A549 (cell line): ENCODE measurements at regions not wholly inside any gene's neighbourhood (a gene's known extent, or its start where the extent isn't known, plus 50 kb on each side); places are given as distances from the start of the nearest gene placed in this dataset.

Experiments used
- ATAC-seq, 2 experiments: fragments of 200-7000 bp in 1 of 2; fragments of >200 bp in 1 of 2; cut with Nextera tagmentation in 1 of 2; cut with Tn5 transposase in 1 of 2; 3 replicates each; pipeline versions ENCODE4 v1.8.0 to v1.9.1; 2018 to 2020; ENCODE audit warnings: mild to moderate bottlenecking in 1 of 2, moderate library complexity in 1 of 2
- CTCF ChIA-PET: fragments of 300-600 bp; sonication (Branson Sonifier 250); formaldehyde crosslinking; extraction: SDS; loops from one replicate; lab custom pipeline; 2021; ENCODE audit warnings: antibody characterized with exemption, inconsistent platforms; lab: Yijun Ruan, JAX
- POLR2A ChIA-PET: fragments of 350-600 bp; formaldehyde crosslinking; extraction: SDS; loops from one replicate; lab custom pipeline; 2021; ENCODE audit warnings: antibody characterized with exemption, inconsistent platforms; lab: Yijun Ruan, JAX
- DNase-seq, 2 experiments: peaks; one replicate each; pipeline versions ENCODE4 v3.0.0 to v3.0.0-alpha.2; 2011 to 2016; ENCODE audit warnings: low read depth in 1 of 2, low spot score in 1 of 2
- FAIRE-seq: peaks from 2 replicates; lab custom pipeline; 2011; peaks lifted over from hg19 to GRCh38; lab: Jason Lieb, UNC
- H3K27ac ChIP-seq, 2 experiments: fragments of >200 bp; sonication (Bioruptor Twin); formaldehyde crosslinking; 3 replicates each; pipeline ENCODE4 v1.5.1; 2016 to 2017
- H3K4me1 ChIP-seq: fragments of >200 bp; sonication (Bioruptor Twin); formaldehyde crosslinking; 3 replicates; pipeline ENCODE4 v1.6.1; 2016
- H3K4me2 ChIP-seq: fragments of >200 bp; sonication (Bioruptor Twin); formaldehyde crosslinking; 3 replicates; pipeline ENCODE4 v1.6.1; 2016
- H3K4me3 ChIP-seq: fragments of >200 bp; sonication (Bioruptor Twin); formaldehyde crosslinking; 3 replicates; pipeline ENCODE4 v1.5.1; 2016
- H3K9me3 ChIP-seq: fragments of >200 bp; sonication (Bioruptor Twin); formaldehyde crosslinking; 3 replicates; pipeline ENCODE4 v1.6.1; 2016
- CBX2 ChIP-seq: fragments of 200-600 bp; sonication (generic); IDR thresholded peaks from 2 replicates; pipeline ENCODE4 v1.6.1; 2016; ENCODE audit warnings: low read depth, mild to moderate bottlenecking, borderline replicate concordance
- CHD4 ChIP-seq: fragments of 200-600 bp; sonication (generic); IDR thresholded peaks from 2 replicates; pipeline ENCODE4 v1.6.1; 2016; ENCODE audit warnings: antibody characterized with exemption, mild to moderate bottlenecking, borderline replicate concordance
- EHMT2 ChIP-seq: fragments of 200-600 bp; sonication (generic); IDR thresholded peaks from 2 replicates; pipeline ENCODE4 v1.6.1; 2016; ENCODE audit warnings: antibody characterized with exemption, low read depth, mild to moderate bottlenecking, moderate library complexity
- HDAC2 ChIP-seq: fragments of 200-600 bp; sonication (generic); IDR thresholded peaks from 2 replicates; pipeline ENCODE4 v1.6.1; 2016
- HEYL ChIP-seq: fragments of 250-450 bp; sonication (Bioruptor Pico); IDR thresholded peaks from 2 replicates; pipeline ENCODE4 v1.8.0; 2021; ENCODE audit warnings: mild to moderate bottlenecking, moderate library complexity
- JUN ChIP-seq, 2 experiments: fragments of >200 bp; sonication (Bioruptor Twin); formaldehyde crosslinking; IDR thresholded peaks; 2 replicates in 1 of 2; 3 replicates in 1 of 2; pipeline ENCODE4 v1.6.1; 2016 to 2017
- JUNB ChIP-seq: fragments of >200 bp; sonication (Bioruptor Twin); formaldehyde crosslinking; IDR thresholded peaks from 2 replicates; pipeline ENCODE4 v1.6.1; 2016
- PHF8 ChIP-seq: fragments of 200-600 bp; sonication (generic); IDR thresholded peaks from 2 replicates; pipeline ENCODE4 v1.6.1; 2016; ENCODE audit warnings: low read depth, mild to moderate bottlenecking, antibody characterized with exemption, moderate library complexity, borderline replicate concordance
- RAD21 ChIP-seq, 2 experiments: fragments of >200 bp in 1 of 2; sonication (Bioruptor Twin) in 1 of 2; formaldehyde crosslinking in 1 of 2; IDR thresholded peaks in 1 of 2; conservative IDR thresholded peaks in 1 of 2; 2 replicates in 1 of 2; 3 replicates in 1 of 2; pipeline ENCODE4 v1.6.1; 2012 to 2018; ENCODE audit warnings: inconsistent platforms in 1 of 2
- RARB ChIP-seq: fragments of 250-450 bp; sonication (Bioruptor Pico); IDR thresholded peaks from 2 replicates; pipeline ENCODE4 v1.8.0; 2021; ENCODE audit warnings: mild to moderate bottlenecking, moderate library complexity
- RFX5 ChIP-seq: fragments of 450-650 bp; IDR thresholded peaks from 2 replicates; pipeline ENCODE4 v1.7.1; 2014; ENCODE audit warnings: antibody characterized with exemption, mild to moderate bottlenecking, moderate library complexity
- RNF2 ChIP-seq: fragments of 200-600 bp; sonication (generic); IDR thresholded peaks from 2 replicates; pipeline ENCODE4 v1.6.1; 2016; ENCODE audit warnings: low read depth, mild to moderate bottlenecking, antibody characterized with exemption, moderate library complexity, borderline replicate concordance
- TP53 ChIP-seq: fragments of 250-450 bp; sonication (Bioruptor Pico); IDR thresholded peaks from 2 replicates; pipeline ENCODE4 v1.5.0; 2021; ENCODE audit warnings: mild to moderate bottlenecking, moderate library complexity
- ZC3H11A ChIP-seq: fragments of 450-650 bp; IDR thresholded peaks from 2 replicates; pipeline ENCODE4 v1.6.1; 2014; ENCODE audit warnings: antibody characterized with exemption, mild to moderate bottlenecking
- WGBS: methylation state at CpG from one replicate; pipeline ENCODE4 v1.1.6; 2017; ENCODE audit errors: missing lambda C conversion rate; 5-methylcytosine and 5-hydroxymethylcytosine counted together
- TF ChIP-seq, protein P1 (sequence below): fragments of 150-350 bp; IDR thresholded peaks from 2 replicates; pipeline ENCODE4 v1.6.1; 2014; ENCODE audit warnings: low read depth, mild to moderate bottlenecking, low read length
- TF ChIP-seq, protein P2 (sequence below): fragments of 200-600 bp; sonication (generic); IDR thresholded peaks from 2 replicates; pipeline ENCODE4 v1.6.1; 2016; ENCODE audit warnings: antibody characterized with exemption, mild to moderate bottlenecking, moderate library complexity
- TF ChIP-seq, protein P3 (sequence below): IDR thresholded peaks from 2 replicates; pipeline ENCODE4 v1.6.1; 2012; ENCODE audit warnings: low read depth, borderline replicate concordance
- TF ChIP-seq, protein P4 (sequence below): fragments of >200 bp; sonication (Bioruptor Twin); formaldehyde crosslinking; IDR thresholded peaks from 2 replicates; pipeline ENCODE4 v1.6.1; 2016
- TF ChIP-seq, protein P5 (sequence below): fragments of >200 bp; sonication (Bioruptor Twin); formaldehyde crosslinking; IDR thresholded peaks from 3 replicates; pipeline ENCODE4 v1.5.1; 2016

DNA sequence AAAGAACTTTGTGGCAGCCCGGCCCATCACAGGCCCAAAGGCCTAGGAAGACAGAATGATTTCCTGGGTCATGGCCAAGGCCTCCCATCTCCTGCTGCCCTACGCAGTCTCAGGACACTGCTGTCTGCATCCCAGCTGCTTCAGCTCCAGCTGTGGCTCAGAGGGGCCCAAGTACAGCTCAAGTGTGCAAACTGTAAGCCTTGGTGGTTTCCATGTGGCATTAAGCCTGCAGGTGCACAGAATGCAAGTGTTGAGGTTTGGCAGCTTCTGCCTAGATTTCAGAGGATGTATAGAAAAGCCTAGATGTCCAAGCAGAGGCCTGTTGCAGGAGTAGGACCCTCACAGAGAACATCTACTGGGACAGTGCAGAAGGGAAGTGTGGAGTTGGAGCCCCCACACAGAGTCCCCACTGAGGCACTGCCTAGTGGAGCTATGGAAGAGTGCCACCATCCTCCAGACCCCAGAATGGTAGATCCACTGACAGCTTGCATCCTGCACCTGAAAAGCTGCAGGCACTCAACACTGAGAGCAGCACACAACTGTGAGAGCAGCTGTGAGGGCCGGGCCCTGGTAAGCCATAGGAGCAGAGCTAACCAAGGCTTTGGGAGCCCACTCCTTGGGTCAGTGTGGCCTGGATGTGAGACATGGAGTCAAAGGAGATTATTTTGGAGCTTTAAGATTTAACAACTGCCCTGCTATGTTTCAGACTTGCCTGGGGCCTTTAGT is 208.2 kb upstream of the CMC1 start:
- 45% methylated on average over 3 of the region's 3 CpGs for WGBS
- no peak overlapping the region for H3K27ac ChIP-seq
- DNase-seq, result no peak
- no peak for ATAC-seq
- no peak overlapping the region for H3K4me3 ChIP-seq
- H3K9me3 ChIP-seq, result no peaks in the 10 kb centered on the region
- no peaks in the 10 kb centered on the region for H3K4me1 ChIP-seq
- POLR2A ChIA-PET, result no interaction called here
- H3K4me2 ChIP-seq, result no peak overlapping the region
- no peak for FAIRE-seq
- TF ChIP-seq, protein P1, sequence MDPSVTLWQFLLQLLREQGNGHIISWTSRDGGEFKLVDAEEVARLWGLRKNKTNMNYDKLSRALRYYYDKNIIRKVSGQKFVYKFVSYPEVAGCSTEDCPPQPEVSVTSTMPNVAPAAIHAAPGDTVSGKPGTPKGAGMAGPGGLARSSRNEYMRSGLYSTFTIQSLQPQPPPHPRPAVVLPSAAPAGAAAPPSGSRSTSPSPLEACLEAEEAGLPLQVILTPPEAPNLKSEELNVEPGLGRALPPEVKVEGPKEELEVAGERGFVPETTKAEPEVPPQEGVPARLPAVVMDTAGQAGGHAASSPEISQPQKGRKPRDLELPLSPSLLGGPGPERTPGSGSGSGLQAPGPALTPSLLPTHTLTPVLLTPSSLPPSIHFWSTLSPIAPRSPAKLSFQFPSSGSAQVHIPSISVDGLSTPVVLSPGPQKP, result no peak
- TF ChIP-seq, protein P2, sequence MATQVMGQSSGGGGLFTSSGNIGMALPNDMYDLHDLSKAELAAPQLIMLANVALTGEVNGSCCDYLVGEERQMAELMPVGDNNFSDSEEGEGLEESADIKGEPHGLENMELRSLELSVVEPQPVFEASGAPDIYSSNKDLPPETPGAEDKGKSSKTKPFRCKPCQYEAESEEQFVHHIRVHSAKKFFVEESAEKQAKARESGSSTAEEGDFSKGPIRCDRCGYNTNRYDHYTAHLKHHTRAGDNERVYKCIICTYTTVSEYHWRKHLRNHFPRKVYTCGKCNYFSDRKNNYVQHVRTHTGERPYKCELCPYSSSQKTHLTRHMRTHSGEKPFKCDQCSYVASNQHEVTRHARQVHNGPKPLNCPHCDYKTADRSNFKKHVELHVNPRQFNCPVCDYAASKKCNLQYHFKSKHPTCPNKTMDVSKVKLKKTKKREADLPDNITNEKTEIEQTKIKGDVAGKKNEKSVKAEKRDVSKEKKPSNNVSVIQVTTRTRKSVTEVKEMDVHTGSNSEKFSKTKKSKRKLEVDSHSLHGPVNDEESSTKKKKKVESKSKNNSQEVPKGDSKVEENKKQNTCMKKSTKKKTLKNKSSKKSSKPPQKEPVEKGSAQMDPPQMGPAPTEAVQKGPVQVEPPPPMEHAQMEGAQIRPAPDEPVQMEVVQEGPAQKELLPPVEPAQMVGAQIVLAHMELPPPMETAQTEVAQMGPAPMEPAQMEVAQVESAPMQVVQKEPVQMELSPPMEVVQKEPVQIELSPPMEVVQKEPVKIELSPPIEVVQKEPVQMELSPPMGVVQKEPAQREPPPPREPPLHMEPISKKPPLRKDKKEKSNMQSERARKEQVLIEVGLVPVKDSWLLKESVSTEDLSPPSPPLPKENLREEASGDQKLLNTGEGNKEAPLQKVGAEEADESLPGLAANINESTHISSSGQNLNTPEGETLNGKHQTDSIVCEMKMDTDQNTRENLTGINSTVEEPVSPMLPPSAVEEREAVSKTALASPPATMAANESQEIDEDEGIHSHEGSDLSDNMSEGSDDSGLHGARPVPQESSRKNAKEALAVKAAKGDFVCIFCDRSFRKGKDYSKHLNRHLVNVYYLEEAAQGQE, result no peak
- TF ChIP-seq, protein P3, sequence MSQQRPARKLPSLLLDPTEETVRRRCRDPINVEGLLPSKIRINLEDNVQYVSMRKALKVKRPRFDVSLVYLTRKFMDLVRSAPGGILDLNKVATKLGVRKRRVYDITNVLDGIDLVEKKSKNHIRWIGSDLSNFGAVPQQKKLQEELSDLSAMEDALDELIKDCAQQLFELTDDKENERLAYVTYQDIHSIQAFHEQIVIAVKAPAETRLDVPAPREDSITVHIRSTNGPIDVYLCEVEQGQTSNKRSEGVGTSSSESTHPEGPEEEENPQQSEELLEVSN, result no peak
- CTCF ChIA-PET, result interaction anchor here (0.7 to 1.3 kb wide), 2 partner anchors 311 to 321 kb away, joined by 3 read pairs; partner anchors contain the start of gene EOMES

DNA sequence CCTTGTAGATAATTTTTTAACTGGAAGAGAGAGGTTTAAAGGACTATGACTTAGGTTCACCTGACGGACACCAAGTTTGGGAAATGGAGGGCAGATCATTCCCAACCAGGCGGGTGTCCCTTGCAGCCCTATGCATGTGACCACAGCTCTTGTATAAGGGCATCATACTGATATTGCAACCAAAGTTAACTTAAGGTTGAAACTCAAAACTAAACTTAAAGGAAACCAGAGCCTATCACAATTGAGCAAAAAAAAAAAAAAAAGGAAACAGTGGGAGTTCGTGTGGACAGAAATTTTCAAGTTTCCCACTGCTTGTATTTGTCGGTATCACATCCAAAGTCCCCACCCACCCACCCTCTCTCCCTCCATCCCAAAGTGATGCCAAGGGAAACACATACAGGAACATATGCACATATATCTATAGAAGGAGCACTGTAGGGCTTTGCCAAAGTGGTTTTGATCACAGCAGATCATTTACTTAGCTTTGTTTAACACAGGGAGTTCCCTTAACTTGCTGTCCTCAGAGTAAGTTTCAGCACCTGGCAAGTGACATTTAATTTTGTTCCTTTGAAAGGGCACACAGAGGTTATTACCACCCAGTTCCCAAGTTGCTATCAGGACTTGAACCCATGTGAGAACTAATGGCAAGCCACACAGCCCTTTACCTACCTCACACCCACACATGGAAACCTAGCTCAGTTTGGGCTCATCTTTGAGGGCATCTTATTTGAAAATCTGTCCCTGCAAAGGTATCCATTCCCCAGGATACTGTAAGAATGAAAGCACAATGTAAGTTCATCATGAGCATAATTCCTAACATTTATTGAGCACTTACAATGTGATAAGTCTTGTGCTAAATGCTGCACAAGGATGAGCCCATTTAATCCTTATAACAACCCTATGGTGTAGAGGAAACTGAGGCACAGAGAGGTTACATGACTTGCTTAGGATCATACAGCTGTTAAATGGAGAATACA is 204.5 kb upstream of the CMC1 start:
- H3K4me2 ChIP-seq, result no peak overlapping the region
- H3K27ac ChIP-seq, result no peak overlapping the region
- CTCF ChIA-PET, result no interaction called here
- POLR2A ChIA-PET, result no interaction called here
- FAIRE-seq, result no peak
- H3K4me1 ChIP-seq, result no peaks in the 10 kb centered on the region
- no peak for DNase-seq
- ATAC-seq, result no peak
- H3K9me3 ChIP-seq, result no peaks in the 10 kb centered on the region
- WGBS, result 25% methylated on average over 4 of the region's 4 CpGs
- H3K4me3 ChIP-seq, result no peak overlapping the region
- TF ChIP-seq, protein P4, sequence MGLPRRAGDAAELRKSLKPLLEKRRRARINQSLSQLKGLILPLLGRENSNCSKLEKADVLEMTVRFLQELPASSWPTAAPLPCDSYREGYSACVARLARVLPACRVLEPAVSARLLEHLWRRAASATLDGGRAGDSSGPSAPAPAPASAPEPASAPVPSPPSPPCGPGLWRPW, result no peak
- TF ChIP-seq JUN (IDR thresholded peaks at IDR 0.05) (no peak), ZC3H11A (no peak), RAD21 (conservative IDR thresholded peaks at IDR 0.05 in 1 of 2, IDR thresholded peaks at IDR 0.05 in 1 of 2) (no peak), PHF8 (no peak), EHMT2 (no peak), RARB (CRISPR knock-in tag) (no peak), HEYL (CRISPR knock-in tag) (no peak), HDAC2 (no peak), RFX5 (no peak), CBX2 (no peak), TP53 (CRISPR knock-in tag) (no peak), RNF2 (no peak), JUNB (no peak), CHD4 (no peak)
- TF ChIP-seq, protein P5, sequence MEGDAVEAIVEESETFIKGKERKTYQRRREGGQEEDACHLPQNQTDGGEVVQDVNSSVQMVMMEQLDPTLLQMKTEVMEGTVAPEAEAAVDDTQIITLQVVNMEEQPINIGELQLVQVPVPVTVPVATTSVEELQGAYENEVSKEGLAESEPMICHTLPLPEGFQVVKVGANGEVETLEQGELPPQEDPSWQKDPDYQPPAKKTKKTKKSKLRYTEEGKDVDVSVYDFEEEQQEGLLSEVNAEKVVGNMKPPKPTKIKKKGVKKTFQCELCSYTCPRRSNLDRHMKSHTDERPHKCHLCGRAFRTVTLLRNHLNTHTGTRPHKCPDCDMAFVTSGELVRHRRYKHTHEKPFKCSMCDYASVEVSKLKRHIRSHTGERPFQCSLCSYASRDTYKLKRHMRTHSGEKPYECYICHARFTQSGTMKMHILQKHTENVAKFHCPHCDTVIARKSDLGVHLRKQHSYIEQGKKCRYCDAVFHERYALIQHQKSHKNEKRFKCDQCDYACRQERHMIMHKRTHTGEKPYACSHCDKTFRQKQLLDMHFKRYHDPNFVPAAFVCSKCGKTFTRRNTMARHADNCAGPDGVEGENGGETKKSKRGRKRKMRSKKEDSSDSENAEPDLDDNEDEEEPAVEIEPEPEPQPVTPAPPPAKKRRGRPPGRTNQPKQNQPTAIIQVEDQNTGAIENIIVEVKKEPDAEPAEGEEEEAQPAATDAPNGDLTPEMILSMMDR, result no peak
- TF ChIP-seq, protein P2, result no peak
